GM19328 (cell line): ENCODE measurements at regions not wholly inside any gene's neighbourhood (a gene's known extent, or its start where the extent isn't known, plus 50 kb on each side); places are given as distances from the start of the nearest gene placed in this dataset.

ENCODE experiments used
- ATAC-seq: cut with Tn5 transposase; IDR thresholded peaks from one replicate; pipeline ENCODE4 v1.9.1; 2021; ENCODE audit warnings: mild to moderate bottlenecking, moderate library complexity; ENCODE audit not compliant: unreplicated experiment

DNA sequence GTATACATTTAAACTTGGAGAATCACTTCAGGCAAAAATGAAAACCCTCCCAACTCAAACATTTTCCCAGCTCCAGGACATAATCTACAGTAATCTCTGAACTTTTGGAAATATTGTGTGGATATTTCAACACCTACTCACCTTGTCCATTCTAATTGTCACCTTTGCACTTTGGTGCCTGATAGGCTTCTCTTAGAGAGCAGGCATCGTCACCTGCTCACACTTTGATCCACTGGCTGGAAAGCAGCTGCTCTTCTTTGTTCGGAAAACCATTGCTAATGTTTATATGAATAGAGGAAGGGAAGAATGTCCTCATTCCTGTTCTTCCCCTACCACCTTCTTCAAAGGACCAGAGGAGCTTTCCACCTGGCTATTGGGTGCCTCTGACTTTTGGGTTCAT, 411.2 kb downstream of the FGF9 start:
- no peak for ATAC-seq

DNA sequence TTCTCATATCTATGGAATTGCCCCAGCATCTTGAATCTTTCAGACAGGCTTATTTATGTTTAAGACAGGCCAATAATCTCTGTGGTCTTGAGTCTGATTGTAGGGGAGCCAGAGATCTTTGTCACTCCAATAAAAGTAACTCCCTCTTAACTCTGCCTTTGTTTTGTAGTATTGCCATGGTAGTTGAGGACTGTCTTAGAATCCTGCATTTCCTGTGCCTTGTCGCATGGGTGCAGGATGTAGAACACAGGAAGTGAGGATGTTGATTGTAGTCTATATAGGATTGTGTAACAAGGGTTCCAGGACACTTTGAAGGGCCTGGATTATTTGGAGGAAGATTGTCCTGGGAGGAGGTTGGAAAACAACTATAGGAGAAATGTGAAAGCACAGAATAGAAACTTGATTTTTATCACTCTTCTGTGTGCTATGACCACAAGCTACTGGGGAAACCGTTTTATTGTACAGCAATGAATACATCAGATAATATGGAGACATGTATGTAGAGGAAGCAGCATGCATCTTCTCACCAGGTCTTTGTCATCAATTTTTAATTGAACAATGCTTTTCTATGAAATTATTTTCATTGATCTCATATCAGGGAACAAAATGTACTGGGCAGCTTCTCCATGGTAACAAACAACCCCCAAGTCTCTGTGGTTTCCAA, 411.7 kb downstream of the FGF9 start:
- ATAC-seq = no peak

DNA sequence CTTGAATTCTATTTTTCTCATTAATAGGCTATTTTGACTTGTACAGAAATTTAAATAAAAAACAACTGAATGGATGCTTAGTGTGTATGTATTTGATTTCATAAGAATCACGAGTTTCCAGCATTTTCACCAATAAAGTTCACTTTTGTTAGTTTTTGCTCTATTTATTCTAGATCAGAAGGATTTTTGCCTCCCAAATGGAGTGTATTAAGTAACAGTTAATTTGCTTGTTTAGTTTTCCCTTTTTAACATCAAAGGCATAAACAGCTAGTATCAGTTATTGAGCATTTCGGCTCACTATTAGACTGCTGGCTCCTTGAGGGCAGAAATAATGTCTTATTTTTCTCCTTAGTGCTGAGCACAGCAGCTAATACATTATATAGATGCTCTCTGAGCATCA, 414.1 kb downstream of the FGF9 start:
- ATAC-seq = no peak

DNA sequence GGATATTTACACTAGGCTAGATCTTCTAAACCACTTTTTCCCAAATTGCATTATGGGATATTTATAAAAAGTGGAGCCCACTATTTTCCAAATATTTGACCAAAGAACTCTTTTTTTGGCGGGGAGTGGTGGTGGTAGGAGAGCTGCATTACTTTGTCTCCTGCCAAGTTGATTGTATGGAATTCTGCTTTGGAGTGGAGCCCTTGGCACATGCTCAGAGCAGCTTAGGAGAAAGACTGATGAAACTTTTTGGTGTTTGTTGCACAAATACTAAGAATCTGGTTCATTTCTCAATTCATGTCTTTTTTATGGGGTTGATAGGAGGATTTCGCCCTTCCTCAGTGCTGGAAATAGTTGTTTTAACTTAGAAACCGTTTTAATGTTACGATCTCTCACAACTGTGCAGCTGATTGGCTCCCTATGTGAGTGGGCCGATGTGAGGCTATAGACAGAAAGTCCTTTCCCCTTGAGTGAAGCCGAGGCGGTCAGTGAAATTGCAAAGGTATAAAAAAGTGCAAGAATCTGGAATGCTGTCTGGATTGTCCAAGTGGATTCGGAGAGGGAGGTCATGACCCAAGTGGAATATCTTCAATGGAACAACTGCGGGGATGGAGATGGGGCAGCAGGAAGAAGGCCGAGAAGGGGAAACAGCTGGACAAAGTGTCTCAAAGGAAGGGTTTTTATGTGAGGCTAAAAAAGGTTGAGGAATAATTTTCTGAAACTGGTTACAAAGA, 415.9 kb downstream of the FGF9 start:
- no peak for ATAC-seq

DNA sequence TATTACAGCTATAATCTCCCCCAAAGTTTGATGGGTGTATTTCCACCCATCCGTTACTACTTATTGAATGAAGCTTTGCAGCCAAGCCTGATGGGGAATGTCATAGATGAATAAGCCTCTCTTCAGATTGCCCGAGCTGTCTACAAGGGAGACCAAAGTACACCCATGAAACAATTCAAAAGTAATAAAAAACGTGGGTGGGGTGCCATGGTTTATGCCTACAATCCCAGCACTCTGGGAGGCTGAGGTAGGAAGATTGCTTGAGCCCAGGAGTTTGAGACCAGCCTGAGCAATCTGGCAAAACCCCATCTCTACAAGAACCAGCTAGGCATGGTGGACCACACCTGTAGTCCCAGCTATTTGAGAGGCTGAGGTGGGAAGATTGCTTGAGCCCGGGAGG, 419.2 kb downstream of the FGF9 start:
- no peak for ATAC-seq

DNA sequence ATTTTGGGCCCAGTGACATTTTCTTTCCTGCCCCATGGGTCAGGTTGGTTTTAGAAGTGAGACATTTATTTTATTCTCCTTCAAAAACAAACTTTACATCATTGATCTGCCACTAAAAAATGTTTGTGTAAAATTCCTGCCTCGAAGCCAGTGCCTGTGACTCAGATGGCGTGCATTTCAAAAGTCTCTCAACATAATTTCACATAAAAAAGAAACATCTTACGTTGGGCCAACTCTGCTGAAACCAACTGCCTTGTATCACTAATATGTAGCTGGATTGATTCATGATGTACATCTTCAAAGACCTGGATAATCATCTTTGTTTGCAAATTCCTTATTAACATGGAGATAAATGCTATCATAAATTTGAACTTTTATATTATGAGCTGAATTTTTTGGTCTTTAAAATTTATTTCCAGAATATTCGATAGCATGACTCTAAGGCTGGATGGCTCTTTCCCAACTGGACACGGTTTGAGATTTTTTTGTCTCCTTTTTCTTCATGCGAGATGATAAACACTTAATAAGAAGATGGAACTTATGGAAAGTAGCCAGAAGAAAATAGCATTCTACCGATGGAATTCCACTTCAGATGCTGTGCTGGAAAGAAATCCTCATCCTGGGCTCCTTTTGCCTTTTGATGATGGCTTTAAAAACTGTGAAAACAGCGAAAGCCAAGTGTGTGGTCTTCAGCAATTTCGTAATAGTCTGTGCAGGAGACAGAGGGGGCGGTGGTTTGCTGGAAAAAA, 420.5 kb downstream of the FGF9 start:
- no peak for ATAC-seq

DNA sequence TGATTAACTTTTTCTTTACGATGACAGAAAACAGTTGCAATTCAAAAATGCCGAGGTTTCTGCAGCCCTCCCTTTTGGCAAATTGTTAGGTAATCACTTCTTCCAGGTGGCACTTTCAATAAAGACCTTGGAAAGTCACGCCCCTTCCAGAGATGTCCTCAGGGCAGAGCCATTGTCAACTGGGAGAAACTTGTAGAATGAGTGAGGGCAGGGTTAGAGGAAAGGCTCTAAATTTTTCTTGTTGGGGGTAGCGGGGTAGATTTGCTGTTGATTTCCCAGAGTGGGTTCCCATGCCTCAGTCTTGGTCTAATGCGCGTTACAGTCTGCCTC, 421.1 kb downstream of the FGF9 start:
- no peak for ATAC-seq

DNA sequence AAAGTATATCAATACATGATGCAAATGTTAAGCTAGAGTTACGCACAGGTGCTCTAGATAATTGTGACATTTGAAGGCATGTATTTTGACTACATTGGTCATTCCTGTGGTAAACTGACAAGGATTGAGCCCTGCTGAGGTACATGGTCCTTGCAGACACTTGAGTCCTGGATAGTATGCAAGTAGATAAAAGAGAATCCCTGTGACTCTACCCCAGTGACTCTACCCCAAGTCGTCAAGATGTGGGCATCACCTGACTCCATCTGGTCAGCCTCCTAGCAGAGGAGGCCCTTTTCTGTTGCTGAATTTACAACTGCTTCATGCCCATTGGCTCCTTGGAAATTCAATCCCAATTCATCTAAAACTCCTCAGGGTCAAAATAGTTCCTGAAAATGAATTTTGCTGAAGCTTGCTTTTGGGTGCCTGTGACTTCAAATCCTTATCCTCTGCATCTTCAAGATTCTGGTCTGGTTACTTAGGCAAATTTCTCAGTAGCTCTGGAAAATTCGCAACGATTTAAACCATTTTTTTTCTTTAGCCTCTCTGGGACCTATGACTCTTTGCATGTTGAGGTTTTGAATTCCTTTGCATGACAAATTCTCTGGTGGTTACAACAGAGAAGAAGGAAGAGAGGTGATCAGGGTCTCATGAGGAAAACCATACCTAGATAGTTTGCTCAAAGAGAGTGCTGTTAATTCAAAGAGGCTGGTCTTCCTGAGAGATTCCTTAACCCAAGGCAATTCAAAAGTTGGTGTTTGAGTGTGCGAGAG, 422.1 kb downstream of the FGF9 start:
- no peak for ATAC-seq

DNA sequence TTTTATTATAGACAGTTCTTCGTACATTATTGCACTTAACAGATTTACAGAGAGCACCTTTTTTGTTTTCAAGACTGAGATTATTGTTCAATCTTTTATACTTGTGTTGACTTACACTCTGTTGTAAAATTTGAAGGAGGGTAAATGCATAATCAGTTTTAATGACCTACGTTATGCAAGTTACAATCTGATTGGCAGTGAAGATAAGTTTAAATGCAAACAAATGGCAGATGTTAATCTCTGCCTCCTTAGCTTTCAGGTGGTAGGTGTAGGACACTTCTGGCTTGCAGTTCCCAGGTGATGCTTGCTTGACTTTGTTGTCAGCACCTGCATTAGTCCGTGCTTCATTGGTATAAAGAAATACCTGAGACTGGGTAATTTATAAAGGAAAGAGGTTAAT, 424.9 kb downstream of the FGF9 start:
- no peak for ATAC-seq

DNA sequence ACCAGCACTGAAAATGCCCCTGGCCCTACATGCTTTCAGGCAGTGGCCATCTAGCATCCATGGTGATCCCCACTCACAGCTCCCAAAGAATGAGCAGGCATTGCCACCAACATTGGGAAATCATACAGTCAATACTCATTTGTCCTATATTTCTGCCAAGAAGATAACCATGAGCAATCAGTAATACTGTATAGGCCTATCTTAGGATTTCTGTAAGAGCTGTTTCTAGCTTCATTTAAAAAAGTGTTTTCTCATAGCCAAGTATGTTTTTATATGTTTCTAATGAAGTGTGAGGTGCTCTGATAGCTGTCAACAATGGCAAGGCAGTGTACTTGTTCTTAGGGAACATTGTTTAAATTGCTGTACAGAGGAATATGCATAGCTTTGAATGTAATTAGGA, 428.7 kb downstream of the FGF9 start:
- no peak for ATAC-seq

DNA sequence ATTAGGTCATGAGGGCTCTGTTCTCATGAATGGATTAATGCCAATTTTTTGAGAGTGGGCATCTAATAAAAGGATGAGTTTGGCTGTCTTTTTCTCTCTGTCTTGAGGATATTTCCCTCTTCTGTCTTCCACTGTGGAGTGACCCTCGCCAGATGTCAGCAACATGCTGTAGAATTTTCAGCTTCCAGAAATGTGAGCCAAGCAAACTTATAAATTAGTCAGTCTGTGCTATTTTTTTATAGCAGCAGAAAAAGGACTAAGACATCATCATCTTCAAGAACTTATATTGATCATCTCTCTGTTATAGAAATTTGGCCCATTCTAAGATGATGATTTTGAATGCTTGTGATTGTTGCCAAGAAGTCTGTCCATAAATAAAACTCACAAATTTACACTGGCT, 431.4 kb downstream of the FGF9 start:
- no peak for ATAC-seq

DNA sequence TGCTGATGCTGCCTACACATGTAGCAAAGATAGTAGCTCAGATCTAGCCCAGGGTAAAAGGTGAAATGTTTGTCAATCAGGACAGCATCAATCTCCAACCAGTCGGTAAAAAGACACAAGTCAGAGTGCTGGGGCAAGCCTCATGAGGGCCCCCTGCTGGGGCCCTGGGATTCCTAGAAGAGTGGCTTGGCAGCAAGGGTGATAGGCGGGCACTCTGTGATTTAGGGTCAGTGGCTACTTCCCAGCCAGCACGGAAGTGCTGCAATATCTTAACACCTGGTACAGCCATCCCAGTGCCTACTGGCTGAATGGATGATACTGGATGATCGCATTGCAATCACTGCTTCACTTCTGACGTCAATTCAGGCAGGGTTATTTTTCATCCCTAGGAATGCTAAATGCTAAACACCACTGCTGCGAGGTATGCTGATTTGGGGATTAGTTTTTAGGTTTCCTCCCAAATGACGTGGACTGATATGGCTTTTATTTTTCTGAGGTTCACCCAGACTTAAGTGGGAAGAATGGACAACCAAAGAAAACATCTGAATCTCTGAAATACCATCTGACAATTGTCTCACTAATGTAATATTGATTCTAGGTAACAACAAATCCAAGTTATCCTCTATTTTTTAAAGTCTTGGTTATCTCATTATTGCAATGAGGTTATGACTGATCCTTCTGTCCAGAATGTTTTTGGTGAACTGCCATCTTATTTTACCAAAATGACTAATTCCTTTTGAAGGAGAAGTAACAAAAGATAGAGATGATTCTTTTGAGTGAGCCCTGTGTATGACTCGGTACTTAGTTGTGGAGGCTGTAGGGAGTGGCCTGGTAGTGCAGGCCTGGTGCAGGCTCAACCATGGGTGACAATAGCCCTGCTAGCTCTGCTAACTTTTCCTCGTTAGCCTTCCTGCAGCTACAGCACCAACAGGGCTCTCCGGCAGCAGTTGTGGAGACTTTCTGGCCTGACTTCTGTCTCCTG, 432.5 kb downstream of the FGF9 start:
- ATAC-seq = no peak

DNA sequence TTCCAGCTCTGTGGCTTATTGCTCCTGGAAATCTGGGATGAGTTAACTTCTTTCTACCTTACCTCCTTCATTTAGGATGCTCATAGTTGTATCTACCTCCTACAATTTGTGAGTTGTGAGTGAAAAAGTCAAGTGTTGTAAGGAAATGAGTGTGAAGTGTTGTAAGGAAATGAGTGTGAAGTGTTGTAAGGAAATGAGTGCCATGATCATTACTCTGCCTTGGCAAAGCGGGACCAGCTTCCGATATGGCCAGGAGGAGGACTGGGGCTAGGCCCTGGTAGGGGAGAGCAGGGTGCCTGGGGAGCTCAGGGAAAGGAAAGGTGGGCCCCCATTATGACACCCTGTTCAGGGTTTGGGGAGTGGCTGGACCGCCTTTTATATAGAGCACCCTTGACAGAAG, 435.2 kb downstream of the FGF9 start:
- ATAC-seq = no peak

DNA sequence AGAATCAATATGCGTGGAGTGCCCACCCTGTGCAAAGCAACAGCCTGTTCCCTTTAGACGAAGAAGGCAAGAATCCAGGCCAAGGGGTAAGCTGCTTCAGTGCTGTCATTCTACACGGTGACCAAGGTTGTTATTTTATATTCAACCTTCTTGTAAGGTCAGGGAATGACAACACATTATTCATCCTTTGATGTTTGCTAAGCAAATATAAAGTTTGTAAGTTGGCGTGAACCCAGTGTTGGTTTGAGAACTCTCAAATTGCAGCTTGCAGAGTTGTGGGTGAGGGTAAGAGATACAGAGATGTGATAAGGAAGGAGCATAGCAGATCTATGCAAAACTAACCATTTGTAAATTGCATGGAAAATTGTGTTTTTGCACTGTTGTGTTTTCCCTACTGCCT, 436.7 kb downstream of the FGF9 start:
- ATAC-seq = no peak

DNA sequence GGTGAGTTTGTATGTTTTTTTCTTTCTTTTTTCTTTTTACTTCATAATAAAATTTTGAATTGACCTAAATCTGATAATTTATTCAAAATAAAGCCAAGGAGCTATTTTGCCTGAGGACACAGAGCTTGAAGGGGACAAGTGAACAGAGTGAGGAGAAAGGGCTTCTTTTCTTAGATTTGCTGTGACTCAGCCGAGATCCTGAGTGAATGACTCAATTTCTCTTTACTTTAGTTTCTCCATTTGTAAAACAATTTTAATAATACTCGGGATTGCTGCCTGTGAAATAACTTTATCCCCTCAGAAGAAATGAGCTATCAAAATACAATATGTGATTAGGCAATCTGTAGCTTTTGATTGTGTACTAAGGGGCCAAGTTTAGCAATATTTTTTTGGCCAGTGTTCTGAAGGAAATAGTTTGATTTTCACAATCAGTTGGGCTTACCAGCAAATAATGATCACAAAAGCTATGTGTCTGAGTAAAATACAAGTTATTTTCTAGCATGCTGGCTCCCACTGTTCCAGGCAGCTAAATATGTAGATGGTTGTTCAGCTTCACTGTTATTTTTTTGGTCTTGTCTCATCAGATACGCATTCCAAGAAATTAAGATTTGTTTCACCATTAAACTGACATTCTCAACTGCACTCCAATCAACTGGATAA, 437.5 kb downstream of the FGF9 start:
- no peak for ATAC-seq

DNA sequence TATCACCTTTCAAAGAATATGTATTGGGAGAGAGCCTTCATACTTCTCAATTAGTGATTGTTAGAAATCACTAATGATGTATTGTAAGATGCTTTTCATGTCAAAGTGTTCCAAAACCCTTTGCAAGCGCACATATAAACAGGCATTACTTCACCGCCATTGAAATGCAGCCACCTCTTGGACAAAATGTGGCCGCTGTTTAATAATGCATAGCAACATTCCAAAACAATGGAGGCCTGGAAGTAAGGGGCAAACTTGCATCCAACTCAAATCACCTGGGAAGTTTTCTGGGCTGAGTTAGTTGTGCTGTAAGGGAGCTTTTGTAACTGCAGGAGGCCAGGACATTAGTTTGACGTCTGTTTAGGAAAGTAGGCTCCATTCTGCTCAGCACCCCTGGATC, 438.1 kb downstream of the FGF9 start:
- no peak for ATAC-seq

DNA sequence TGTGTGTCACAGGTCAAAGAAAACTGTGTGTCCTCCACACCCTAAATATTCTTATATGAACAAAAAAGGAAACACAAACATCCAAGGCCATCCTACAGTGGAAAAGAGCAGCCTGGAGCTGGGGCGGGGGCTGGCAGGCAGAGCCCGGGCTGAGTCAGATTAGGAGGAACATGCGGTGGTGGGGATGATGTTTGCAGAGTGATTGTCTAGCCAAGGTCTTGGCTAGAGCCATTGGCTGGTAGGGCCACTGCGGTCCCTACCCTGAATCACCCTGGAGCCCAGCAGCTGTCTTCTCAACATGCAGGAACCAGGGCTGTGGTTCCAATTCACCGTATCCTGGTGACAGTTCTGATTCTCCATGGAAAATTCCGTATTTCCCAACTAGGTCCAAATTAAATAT, 439.5 kb downstream of the FGF9 start:
- ATAC-seq = no peak

DNA sequence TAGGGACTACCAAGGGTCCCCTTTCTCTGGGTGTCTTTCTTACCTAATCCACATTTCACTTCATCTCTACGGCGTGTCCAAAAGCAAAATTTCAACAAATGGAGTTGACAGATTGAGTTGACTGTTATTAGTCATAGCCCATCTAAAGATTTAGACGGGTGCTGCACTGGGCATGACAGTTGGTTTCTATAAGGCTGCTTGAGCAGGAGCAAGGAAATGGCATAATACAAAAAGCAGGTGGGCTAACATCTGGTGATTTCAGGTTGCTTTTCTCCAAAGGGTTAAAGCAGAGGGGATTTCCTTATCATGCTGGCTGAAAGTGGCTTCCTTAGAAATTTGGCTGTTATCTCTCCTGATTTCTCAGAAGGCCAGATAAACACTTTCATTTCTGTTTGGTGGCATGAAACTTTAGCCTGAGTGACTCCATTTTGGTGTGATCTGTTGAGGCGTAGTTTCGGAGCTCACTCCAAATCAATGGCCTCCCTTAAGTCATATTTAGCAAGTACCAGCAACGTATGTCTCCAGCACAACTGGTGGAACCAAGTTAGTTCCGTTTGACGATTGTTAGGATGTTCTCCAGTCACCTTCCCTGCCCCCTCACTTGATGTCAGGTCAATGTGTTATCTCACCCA, 440.4 kb downstream of the FGF9 start:
- no peak for ATAC-seq

DNA sequence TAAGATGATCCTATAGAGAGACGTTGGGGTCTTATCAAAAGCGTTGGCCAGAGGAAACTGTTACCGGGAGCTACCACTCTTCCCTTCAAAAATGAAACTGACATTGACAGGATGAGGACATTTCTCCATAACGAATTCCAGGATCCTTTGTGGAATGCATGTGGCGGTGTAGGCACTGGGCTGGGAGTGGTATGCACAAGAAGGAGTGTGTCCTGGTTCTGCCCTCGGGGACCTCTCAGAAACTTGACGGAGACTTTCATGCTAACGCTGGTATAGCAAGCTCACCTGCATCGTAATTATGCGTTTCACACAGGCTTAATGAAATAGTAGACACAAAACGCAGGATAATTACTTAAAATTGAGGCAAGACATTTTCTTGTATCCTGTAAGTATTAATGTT, 441.1 kb downstream of the FGF9 start:
- no peak for ATAC-seq
